HG03571 (cell line): ENCODE measurements at regions not wholly inside any gene's neighbourhood (a gene's known extent, or its start where the extent isn't known, plus 50 kb on each side); places are given as distances from the start of the nearest gene placed in this dataset.
"Not testable (repeated sequence)": the region's sequence is repeated elsewhere in the genome, so short reads cannot be mapped to it uniquely, and the experiment has no call there.

ENCODE experiments used
- ATAC-seq: cut with Tn5 transposase; IDR thresholded peaks from one replicate; pipeline ENCODE4 v1.9.1; 2021; ENCODE audit not compliant: unreplicated experiment

DNA sequence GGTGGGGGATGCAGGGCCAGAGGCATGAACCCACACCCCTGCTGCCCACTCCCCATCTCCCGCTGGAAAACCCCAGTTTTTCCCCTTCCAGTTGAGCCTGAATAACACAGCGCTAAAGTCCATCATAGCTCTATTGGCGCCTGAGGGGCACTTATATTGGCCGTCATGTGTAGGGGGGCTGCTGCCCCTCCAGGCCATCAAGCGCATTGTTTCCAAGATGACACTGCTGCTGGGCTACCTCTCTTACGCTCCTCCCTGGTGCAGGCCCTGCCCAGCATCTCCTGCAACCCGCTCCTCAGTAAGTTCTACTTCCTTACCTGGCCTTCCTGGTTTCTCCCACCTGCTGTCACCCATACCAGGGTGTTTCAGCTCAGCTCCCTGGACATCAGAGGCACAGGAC is 205.0 kb upstream of the RPL34 start:
- no peak for ATAC-seq

- no peak for ATAC-seq
These were observed 208.5 kb upstream of the RPL34 start for GRCh38 chr4:108411836-108412235.

DNA sequence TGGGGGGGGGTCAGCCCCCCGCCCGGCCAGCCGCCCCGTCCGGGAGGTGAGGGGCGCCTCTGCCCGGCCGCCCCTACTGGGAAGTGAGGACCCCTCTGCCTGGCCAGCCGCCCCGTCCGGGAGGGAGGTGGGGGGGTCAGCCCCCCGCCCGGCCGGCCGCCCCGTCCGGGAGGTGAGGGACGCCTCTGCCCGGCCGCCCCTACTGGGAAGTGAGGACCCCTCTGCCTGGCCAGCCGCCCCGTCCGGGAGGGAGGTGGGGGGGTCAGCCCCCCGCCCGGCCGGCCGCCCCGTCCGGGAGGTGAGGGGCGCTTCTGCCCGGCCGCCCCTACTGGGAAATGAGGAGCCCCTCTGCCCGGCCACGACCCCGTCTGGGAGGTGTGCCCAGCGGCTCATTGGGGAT is 210.7 kb upstream of the RPL34 start:
- not testable (repeated sequence) for ATAC-seq

DNA sequence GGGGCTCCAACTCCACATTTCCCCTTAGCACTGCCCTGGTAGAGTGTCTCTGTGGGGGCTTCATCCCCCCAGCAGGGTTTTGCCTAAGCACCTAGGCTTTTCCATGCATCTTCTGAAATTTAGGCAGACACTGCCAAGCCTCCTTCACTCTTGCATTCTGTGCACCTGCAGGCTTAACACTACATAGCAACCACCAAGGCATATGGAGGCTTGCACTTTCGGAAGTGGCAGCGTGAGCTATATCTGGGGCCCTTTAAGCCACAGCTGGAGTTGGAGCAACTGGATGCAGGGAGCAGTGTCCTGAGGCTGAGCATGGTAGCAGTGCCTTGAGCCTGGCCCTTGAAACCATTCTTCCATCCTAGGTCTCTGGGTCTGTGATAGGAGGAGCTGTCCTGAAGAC is 214.8 kb upstream of the RPL34 start:
- ATAC-seq: no peak

- ATAC-seq: no peak
These were observed 220.1 kb upstream of the RPL34 start for GRCh38 chr4:108400309-108400708.

- no peak for ATAC-seq
These were observed 220.6 kb upstream of the RPL34 start for GRCh38 chr4:108399610-108400265.

- ATAC-seq: no peak
These were observed 221.5 kb upstream of the RPL34 start for GRCh38 chr4:108398836-108399235.

- no peak for ATAC-seq
These were observed 222.1 kb upstream of the RPL34 start for GRCh38 chr4:108398316-108398715.

DNA sequence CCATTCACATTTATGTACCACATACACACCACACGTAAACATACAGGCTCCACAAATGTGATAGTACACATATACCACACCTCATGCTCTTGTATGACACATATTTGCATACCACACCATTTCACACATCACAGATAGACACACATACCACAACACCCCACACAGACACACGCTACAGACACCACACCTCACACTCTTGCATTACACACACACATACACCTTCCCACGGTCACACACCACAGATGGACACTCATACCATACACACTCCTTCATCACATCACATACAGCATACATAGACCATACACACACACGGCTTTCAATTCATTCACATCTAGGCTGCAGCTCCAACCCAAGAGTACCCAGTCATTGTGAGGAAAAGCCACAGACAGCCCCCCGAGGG is 222.5 kb upstream of the RPL34 start:
- no peak for ATAC-seq

DNA sequence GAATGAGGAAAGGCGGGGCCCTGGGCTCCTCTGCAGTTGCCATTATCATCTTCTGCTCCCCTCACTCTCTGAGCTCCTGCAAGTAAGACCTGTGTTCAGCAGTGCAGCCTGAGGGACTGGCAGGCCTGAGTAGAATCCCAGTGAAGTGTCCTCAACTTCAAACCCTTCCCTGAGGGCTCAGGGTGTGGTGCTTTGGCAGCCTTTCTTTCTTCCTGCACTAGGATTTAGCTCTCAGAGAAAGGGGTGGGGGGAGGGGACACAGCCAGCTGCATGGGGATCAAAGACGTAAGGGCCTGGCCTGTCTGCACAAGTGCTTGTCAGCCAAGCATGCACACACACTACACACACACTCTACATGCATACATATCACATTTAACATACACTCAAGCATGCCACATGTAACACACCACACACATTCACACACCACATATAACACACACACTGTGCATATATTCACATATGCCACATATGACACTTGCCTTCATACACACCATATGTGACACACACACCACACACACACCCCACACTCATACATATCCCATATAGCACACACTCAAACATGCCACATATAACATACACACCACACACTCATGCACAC is 223.4 kb upstream of the RPL34 start:
- no peak for ATAC-seq

DNA sequence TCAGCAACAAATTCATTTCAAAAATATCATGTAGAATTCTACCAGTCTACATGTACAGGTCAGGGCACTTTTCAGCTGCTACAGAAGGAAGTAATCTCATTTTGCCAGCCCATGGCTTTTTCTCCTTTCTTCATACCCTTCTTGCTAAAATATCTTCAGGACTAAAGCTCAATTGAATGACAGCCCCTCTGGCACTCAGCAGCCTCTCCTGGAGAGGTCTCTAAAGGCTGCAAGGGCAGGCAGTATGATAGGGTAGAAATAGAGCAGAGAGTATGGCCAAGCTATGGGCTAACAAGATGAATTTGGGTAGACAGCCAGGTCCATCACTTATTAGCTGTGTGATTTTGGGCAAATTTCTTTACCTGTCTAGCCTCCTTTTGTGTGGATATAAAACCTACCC is 224.6 kb upstream of the RPL34 start:
- no peak for ATAC-seq

- ATAC-seq: no peak
These were observed 225.2 kb upstream of the LEF1 start for GRCh38 chr4:108393890-108394472.

- ATAC-seq: no peak
These were observed 223.1 kb upstream of the LEF1 start for GRCh38 chr4:108391701-108392455.

GRCh38 chr4:108385076-108385475 is 216.3 kb upstream of the LEF1 start:
- ATAC-seq: no peak

DNA sequence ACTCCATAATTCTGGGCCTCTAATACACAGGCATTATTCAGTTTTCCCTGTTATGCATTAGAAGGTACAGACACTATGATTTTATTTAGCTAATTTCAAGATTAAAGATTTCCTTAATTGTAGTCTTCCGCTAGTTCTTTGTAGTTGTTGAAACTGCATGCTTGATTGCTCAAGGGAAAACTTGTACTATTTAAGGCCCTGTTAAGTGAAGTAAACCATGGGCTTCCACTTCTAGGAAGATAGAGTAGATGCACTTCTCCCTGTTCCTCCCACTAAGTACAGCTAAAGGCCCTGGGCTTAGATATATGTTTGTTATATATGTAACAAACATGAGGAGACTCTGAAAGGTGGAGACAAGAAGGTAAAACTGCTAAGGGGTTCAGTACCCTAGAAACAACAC is 215.8 kb upstream of the LEF1 start:
- no peak for ATAC-seq

DNA sequence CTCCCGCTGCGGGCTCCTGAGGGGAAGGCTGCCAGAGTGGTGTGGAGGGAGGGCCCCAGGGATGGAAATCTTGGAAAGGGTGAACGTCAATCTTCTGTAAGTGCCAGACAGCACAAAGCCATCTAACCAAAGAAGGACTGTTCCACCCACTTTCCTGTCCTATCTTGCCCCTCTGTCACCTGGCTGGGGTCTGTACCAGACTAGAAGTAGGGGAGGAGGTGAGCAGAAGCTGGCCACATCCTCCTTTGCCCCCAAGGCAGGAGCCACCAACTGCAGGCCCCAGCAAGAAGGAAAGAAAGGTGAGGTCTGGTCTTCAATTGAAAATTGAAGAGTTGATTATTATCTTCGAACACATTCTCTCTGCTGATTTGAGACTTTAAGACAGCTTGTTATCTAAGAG is 214.4 kb upstream of the LEF1 start:
- ATAC-seq: no peak

- ATAC-seq: no peak
These were observed 214.0 kb upstream of the LEF1 start for GRCh38 chr4:108382751-108383150.

DNA sequence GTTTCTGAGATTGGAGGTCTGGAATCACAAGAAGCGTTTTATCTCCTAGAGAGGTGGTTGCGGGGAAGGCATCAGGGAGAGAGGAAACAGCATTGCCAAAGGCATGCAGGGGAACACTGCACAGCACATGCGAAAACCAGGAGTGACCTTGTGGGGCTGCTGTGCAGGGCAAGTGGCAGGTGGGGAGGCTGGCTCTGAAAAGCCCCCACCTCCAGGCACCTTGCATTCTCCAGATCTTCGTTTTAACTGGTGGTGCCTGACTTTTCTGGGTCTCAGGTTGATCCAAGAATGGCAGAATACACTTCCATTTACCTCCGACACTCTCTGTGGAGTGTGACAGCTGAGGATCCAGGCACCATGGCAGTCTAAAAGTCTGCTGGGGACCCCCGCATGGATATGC is 209.4 kb upstream of the LEF1 start:
- no peak for ATAC-seq

GRCh38 chr4:108377021-108377420 is 208.3 kb upstream of the LEF1 start:
- no peak for ATAC-seq

DNA sequence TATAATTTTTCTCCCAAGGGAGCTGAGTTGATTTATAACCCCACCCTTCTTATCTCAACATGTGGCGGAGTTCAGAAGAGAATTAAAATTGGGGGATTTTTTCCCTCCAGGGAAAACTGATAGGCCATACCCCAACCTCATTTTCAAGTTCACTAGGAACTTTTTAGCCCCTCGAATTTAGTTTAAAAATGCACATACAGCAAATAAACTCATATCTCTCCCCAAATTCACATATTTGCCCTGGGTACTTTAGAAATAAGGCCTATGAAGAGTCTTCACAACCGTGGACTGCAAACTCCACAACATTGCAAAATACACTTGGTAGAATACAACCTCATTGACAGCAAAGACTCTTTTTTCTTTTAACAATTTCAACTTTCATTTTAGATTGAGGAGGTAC is 206.7 kb upstream of the LEF1 start:
- ATAC-seq: no peak

GRCh38 chr4:108372681-108373080 is 203.9 kb upstream of the LEF1 start:
- no peak for ATAC-seq

GRCh38 chr4:108371282-108371681 is 202.6 kb upstream of the LEF1 start:
- ATAC-seq: no peak
